Amniotic epithelial cell (primary cell): ENCODE measurements at regions not wholly inside any gene's neighbourhood (a gene's known extent, or its start where the extent isn't known, plus 50 kb on each side); places are given as distances from the start of the nearest gene placed in this dataset.
"Not testable (repeated sequence)": the region's sequence is repeated elsewhere in the genome, so short reads cannot be mapped to it uniquely, and the experiment has no call there.

Source experiments
- DNase-seq: peaks from one replicate; pipeline ENCODE4 v3.0.0-alpha.2; 2010; ENCODE audit warnings: low read depth

- peak; percentile 70 for DNase-seq
Measured at GRCh38 chr21:27372381-27372780, 405.5 kb upstream of the ADAMTS5 start.

DNA sequence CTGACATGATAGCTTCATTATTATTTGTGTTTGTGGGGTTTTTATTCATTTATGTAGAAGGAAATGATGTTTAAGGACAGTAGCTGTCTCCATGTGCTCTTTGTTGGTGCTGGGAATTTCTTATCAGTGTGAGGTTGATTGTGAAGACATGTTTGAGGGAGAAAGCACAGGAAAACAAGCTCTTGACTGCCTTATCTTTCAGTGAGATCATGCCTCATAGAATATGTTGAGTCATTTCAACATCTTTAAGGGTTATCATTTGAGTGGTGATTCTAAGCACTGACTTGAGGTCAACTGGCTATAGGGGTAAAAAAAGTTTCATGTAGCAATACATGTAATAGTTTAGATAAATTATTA is 405.1 kb upstream of the ADAMTS5 start:
- DNase-seq, result peak; percentile 98

GRCh38 chr21:27371115-27371974 is 404.5 kb upstream of the ADAMTS5 start:
- DNase-seq, result peak; percentile 80

DNA sequence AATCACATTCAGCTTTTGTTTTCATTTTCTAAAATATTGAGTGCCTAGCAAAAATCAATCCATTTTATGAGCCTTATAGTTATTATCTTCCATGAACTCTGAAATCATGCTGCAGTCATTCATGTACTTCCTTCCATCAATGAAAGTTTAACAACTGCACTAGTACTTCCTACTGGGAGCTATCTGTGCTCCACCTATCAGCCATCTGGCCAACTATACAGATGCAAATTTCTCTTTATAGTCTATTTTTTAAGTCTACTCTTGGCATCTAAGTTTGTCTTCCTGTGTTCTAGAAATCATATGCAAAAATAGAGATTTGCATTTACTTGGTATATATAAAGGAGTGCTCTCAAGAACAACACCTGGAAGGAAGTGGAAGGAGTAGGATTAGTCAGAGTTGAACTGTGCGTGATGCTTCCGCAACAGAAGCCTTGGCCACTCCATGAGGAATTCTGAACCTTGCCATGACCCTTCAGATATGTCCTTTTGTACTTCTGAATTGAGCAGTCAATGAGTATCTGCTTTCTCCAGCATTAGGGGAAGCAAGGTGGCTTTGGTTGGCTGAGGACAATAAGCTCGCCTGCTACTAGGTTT is 403.2 kb upstream of the ADAMTS5 start:
- no peak for DNase-seq

- no peak for DNase-seq
Measured at GRCh38 chr21:27369234-27369633, 402.3 kb upstream of the ADAMTS5 start.

DNA sequence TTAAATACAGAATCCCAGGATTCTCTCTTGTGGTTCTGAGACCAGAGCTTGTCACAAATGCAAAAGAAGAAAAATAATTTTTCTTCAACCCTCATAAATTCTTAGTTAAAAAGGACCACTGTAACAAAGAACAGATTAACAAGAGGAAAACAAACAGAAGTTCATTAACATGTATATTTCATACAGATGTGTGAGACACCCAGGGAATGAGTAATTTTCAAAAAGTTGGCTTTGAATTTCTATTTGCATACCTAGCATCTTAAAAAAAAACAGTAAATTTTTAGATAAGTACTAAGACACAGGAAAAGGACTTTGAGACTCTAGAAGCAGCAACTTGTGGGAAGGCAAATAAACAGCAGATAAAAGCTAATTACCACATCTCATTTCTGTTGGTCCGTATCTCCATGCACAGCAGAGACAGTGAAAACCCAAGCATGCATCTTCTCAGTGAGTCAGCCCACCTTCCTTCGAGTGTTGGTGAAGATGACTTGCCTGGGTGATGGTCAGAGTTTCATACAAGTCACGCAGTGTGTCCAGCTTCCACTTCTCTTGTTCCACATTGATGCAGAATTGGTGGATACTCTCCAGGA is 399.9 kb upstream of the ADAMTS5 start:
- peak; percentile 88 for DNase-seq

DNA sequence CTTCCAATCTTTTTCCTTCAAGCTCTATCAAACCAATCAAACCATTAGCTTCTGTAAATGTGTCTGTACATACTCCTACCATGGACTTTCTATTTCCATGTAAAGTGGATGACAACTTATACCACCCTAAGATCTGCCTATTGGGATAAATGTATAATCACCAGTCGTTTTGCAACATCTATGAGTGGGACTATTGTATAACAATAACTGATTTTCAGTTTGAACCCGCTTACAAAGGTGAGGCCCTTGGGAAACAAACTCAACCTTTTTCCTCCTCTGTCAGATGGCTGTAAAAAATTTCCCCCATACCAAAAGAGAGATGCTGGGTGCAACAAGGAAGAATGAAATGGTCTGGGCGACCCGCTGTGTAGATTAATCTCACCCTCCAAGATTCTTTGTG is 399.1 kb upstream of the ADAMTS5 start:
- DNase-seq, result no peak

DNA sequence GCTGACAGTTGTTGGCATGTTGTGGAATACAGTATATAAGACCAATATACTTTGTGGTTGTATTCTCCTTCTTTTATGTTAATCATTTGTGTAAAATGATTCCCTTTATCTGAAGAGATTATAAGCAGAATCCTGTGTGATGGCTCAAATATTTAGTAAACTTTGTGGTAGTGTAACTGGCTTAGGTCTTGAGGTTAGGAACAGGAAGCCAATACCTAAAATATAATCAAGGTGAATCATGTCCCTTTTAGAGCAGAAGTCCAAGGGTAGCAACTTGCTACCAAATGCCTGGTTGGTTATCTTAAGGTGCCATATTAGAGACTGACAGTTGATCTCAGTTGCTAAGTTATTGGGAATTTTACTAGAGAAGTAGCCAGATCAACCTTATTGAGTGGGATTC is 398.5 kb upstream of the ADAMTS5 start:
- peak; percentile 80 for DNase-seq

GRCh38 chr21:27363719-27364477 is 397.0 kb upstream of the ADAMTS5 start:
- DNase-seq, result no peak

DNA sequence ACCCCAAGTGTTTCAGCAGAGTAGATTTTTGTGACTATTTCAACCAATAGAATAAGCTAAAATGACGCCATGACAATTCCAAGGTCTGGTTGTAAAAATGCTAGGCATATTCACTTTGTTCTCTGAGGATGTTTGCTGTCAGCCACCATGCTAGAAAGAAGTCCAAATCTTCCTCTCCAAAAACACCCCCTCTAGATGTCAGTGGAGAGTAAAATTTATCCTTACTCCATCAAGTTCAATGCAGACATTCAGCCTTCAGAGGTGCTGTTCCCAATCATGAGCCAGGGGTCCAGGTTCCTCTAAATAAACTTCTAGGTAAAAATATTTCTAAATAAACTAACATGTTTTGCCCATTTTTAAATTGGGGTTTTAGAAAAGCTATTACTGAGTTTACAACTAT is 395.4 kb upstream of the ADAMTS5 start:
- no peak for DNase-seq

GRCh38 chr21:27359141-27359540 is 392.3 kb upstream of the ADAMTS5 start:
- DNase-seq, result peak; percentile 89

DNA sequence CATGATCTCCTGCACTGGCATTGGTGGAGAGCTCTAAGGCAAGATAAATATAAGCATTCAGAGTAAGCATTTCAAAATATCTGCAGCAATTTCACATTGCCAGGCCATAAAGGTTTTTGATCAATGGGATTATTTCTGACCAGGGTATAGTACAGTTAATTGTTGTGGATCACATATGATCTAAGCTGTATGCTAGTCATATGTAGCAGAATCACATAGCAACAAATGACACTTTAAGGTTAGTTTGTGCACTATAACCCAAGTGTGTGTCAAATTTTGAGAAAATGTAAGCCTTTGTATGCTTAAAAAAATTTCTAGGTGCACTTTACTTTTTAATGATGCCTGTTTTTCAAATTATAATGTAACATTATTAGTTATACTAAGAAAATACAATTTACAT is 386.0 kb upstream of the ADAMTS5 start:
- no peak for DNase-seq

GRCh38 chr21:27346041-27346448 is 379.2 kb upstream of the ADAMTS5 start:
- DNase-seq, result peak; percentile 45

DNA sequence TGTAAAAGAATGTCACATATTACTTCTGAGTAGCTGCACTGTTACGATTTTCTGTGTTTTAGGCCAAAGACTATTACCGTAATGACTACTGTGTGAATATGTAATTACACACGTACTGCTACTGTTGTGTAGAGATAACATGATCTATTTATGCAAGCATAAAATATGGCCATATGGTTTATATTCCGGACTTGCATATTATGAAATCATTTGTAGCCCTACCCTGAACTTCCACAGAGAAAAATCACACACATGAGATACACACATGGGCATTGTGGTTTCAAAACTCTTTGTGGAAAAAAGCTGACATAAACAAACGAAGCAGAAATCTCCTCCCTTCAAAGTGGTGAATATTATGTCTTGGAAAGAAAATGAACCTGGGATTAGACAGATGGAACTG is 373.0 kb upstream of the ADAMTS5 start:
- DNase-seq, result peak; percentile 62

GRCh38 chr21:27338007-27338406 is 371.1 kb upstream of the ADAMTS5 start:
- DNase-seq, result not testable (repeated sequence)

- DNase-seq, result no peak
Measured at GRCh38 chr21:27333096-27333495, 366.2 kb upstream of the ADAMTS5 start.

DNA sequence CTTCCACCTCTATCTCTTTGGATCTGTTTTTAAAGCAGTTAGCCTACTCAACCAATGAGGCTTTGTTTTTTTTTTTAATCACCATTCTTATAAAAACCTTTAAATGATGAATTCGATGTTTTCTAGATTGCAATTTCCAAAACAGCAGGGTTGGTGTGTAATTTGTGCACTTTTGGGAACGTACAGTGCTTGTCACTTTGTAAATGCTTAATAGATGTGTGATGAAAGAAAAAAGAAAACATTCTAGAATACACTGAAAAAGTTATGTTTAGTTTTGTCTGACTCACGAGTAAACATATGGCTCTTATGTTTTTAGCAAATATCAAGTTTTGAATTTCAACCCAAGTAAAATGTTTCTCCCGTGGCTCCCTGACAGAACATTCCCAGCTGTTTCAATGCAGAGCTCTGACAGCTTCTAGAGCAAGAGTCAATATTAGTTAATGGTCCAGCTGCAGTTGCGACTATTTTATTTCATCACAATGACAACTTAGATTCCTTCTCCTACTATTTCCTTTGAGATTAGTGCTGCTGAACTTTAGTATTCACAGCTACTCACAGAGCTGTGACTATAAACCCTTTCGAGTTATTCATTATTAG is 362.5 kb upstream of the ADAMTS5 start:
- DNase-seq, result no peak

- no peak for DNase-seq
Measured at GRCh38 chr21:27326301-27326700, 359.4 kb upstream of the ADAMTS5 start.

- DNase-seq, result no peak
Measured at GRCh38 chr21:27323331-27323730, 356.4 kb upstream of the ADAMTS5 start.

- no peak for DNase-seq
Measured at GRCh38 chr21:27321791-27322190, 354.9 kb upstream of the ADAMTS5 start.

- DNase-seq, result no peak
Measured at GRCh38 chr21:27320868-27321267, 354.0 kb upstream of the ADAMTS5 start.

- not testable (repeated sequence) for DNase-seq
Measured at GRCh38 chr21:27317601-27318000, 350.7 kb upstream of the ADAMTS5 start.
